K562 (cell line): ENCODE measurements at regions not wholly inside any gene's neighbourhood (a gene's known extent, or its start where the extent isn't known, plus 50 kb on each side); places are given as distances from the start of the nearest gene placed in this dataset.

Experiments
- ATAC-seq: fragments of 200-7000 bp; cut with Tn5 transposase; 3 replicates; pipeline ENCODE4 v1.9.1; 2020; ENCODE audit warnings: moderate library complexity
- BruUV-seq: library from RNA; stranded (reverse); fragments of 400-500 nt; replicated peaks from 2 replicates; lab custom pipeline; 2021; lab: Mats Ljungman, UMichigan
- CTCF ChIA-PET: fragments of 300-600 bp; formaldehyde crosslinking; extraction: SDS; loops from one replicate; lab custom pipeline; 2021; ENCODE audit warnings: low intra/inter-chr PET ratio; lab: Yijun Ruan, JAX
- POLR2A ChIA-PET: fragments of 300-600, 350-650 bp; sonication (Branson Sonifier 250); formaldehyde crosslinking; extraction: SDS; loops from one replicate; lab custom pipeline; 2021; ENCODE audit warnings: antibody characterized with exemption, inconsistent platforms; lab: Yijun Ruan, JAX
- DNase-seq, 4 experiments: peaks; one replicate each; pipeline versions ENCODE4 v3.0.0 to v3.0.0-alpha.2; 2011 to 2018; ENCODE audit warnings: low spot score in 3 of 4, mixed read lengths in 3 of 4; ENCODE audit errors: extremely low read depth in 1 of 4
- FAIRE-seq: peaks from 2 replicates; lab custom pipeline; 2011; peaks lifted over from hg19 to GRCh38; lab: Jason Lieb, UNC
- H2AFZ ChIP-seq: 2 replicates; pipeline ENCODE4 v1.6.0; 2011; ENCODE audit warnings: low read depth, low read length, control low read depth, inconsistent platforms
- H3K27ac ChIP-seq: fragments of 200-600 bp; 3 replicates; pipeline ENCODE4 v1.8.0; 2011; ENCODE audit warnings: low read depth, mild to moderate bottlenecking, control low read depth, inconsistent platforms, low read length, moderate library complexity, mixed read lengths; ENCODE audit errors: extremely low read depth
- H3K27me3 ChIP-seq, 2 experiments: fragments of 300-600 bp in 1 of 2; 2 replicates in 1 of 2; 3 replicates in 1 of 2; pipeline versions ENCODE4 v1.6.0 to v1.8.0; 2011; ENCODE audit warnings: inconsistent platforms in 2 of 2, low read length in 2 of 2, mild to moderate bottlenecking in 1 of 2, mixed read lengths in 1 of 2, moderate library complexity in 1 of 2; ENCODE audit not compliant: control insufficient read depth in 2 of 2, insufficient read depth in 2 of 2
- H3K36me3 ChIP-seq: fragments of 300-600 bp; 3 replicates; pipeline ENCODE4 v1.8.0; 2011; ENCODE audit warnings: mild to moderate bottlenecking, low read length, inconsistent platforms; ENCODE audit not compliant: control insufficient read depth, insufficient read depth
- H3K4me1 ChIP-seq, 2 experiments: fragments of 200-600 bp in 1 of 2; replicated peaks in 1 of 2; 2 replicates in 1 of 2; 3 replicates in 1 of 2; pipeline versions ENCODE4 v1.5.1 to v1.8.0; 2011; ENCODE audit warnings: inconsistent platforms in 2 of 2, low read length in 2 of 2, mild to moderate bottlenecking in 1 of 2, mixed read lengths in 1 of 2, moderate library complexity in 1 of 2; ENCODE audit not compliant: control insufficient read depth in 2 of 2, insufficient read depth in 2 of 2
- H3K4me2 ChIP-seq: 2 replicates; pipeline ENCODE4 v1.6.1; 2011; ENCODE audit warnings: low read length, control low read depth, inconsistent platforms, mixed read lengths; ENCODE audit not compliant: insufficient read depth
- H3K4me3 ChIP-seq: fragments of 200-600 bp; sonication (generic), shearing (Covaris generic); 2 replicates; pipeline ENCODE4 v1.5.1; 2016; ENCODE audit warnings: control low read depth, inconsistent platforms
- H3K79me2 ChIP-seq: fragments of 200-600 bp; 3 replicates; pipeline ENCODE4 v1.8.0; 2011; ENCODE audit warnings: low read length, inconsistent platforms; ENCODE audit not compliant: control insufficient read depth, insufficient read depth
- H3K9ac ChIP-seq, 2 experiments: 2 replicates each; pipeline versions ENCODE4 v1.6.0 to v1.6.1; 2011; ENCODE audit warnings: low read depth in 2 of 2, low read length in 2 of 2, control low read depth in 1 of 2, inconsistent platforms in 1 of 2, mild to moderate bottlenecking in 1 of 2, mixed read lengths in 1 of 2; ENCODE audit not compliant: insufficient read depth in 1 of 2
- H3K9me1 ChIP-seq: one replicate; pipeline ENCODE4 v1.6.0; 2011; ENCODE audit warnings: inconsistent platforms, mild to moderate bottlenecking, low read length, moderate library complexity; ENCODE audit not compliant: control insufficient read depth, insufficient read depth
- H3K9me3 ChIP-seq: replicated peaks from 2 replicates; pipeline ENCODE4 v1.5.1; 2011; ENCODE audit warnings: low read depth, low read length, inconsistent platforms; ENCODE audit not compliant: control insufficient read depth, insufficient read depth
- H4K20me1 ChIP-seq: replicated peaks from 2 replicates; pipeline ENCODE4 v1.6.1; 2011; ENCODE audit warnings: low read length, inconsistent platforms, mixed read lengths; ENCODE audit not compliant: control insufficient read depth, insufficient read depth
- E2F3 ChIP-seq: fragments of 250-450 bp; sonication (Bioruptor Pico); IDR thresholded peaks from 2 replicates; pipeline ENCODE4 v1.4.0; 2020; ENCODE audit warnings: mild to moderate bottlenecking
- EZH2 ChIP-seq: IDR thresholded peaks from 2 replicates; pipeline ENCODE4 v1.6.1; 2012; ENCODE audit warnings: low read depth, mild to moderate bottlenecking, inconsistent platforms, low read length, borderline replicate concordance
- KAT2B ChIP-seq: IDR thresholded peaks from one replicate; pipeline ENCODE4 v1.6.1; 2012; ENCODE audit warnings: low read depth, mild to moderate bottlenecking, control low read depth, inconsistent platforms, low read length, moderate library complexity
- KLF13 ChIP-seq: fragments of 450-650 bp; IDR thresholded peaks from 2 replicates; pipeline ENCODE4 v1.6.1; 2016; ENCODE audit warnings: missing genetic modification characterization, low read depth, mild to moderate bottlenecking, missing compliant biosample characterization, moderate library complexity, borderline replicate concordance
- MCM5 ChIP-seq: fragments of 450-650 bp; IDR thresholded peaks from 2 replicates; pipeline ENCODE4 v1.6.1; 2016; ENCODE audit warnings: low read depth
- PTBP1 ChIP-seq: fragments of 200-400 bp; formaldehyde crosslinking; IDR thresholded peaks from 2 replicates; pipeline ENCODE4 v1.6.1; 2017; ENCODE audit warnings: low read depth, low read length
- RCOR1 ChIP-seq, 2 experiments: IDR thresholded peaks; 2 replicates each; pipeline ENCODE4 v1.6.1; 2012; ENCODE audit warnings: low read depth in 2 of 2, low read length in 2 of 2, borderline replicate concordance in 1 of 2, improper control_type of control experiment in 1 of 2
- SREBF2 ChIP-seq: sonication (generic); formaldehyde crosslinking; IDR thresholded peaks from 2 replicates; pipeline ENCODE4 v1.4.0; 2020; ENCODE audit warnings: mild to moderate bottlenecking, missing genetic modification reagents
- ZBTB17 ChIP-seq: fragments of 450-650 bp; formaldehyde crosslinking; IDR thresholded peaks from 2 replicates; pipeline ENCODE4 v1.4.0; 2020; ENCODE audit warnings: mild to moderate bottlenecking
- ZZZ3 ChIP-seq: fragments of 450-650 bp; IDR thresholded peaks from 2 replicates; pipeline ENCODE4 v1.6.1; 2016; ENCODE audit warnings: antibody characterized with exemption, mild to moderate bottlenecking, moderate library complexity
- WGBS: fragments of 100-300 bp; shearing (Covaris generic); methylation state at CpG from one replicate; pipeline ENCODE4 v1.1.6; 2016; ENCODE audit warnings: low coverage, mixed read lengths; ENCODE audit not compliant: insufficient coverage; ENCODE audit errors: missing lambda C conversion rate; 5-methylcytosine and 5-hydroxymethylcytosine counted together
- in situ Hi-C: fragments of 300-500 bp; cut with MboI; formaldehyde crosslinking; loops from 4 replicates; pipeline ENCODE4 v1.15.0; 2018; ENCODE audit warnings: inconsistent platforms, mixed read lengths
- intact Hi-C: fragments of 100-400 bp; cut with micrococcal nuclease; formaldehyde crosslinking; loops from 2 replicates; pipeline ENCODE4 v1.14.2; 2022
- TF ChIP-seq, protein P1 (sequence below): sonication (generic); formaldehyde crosslinking; IDR thresholded peaks from 2 replicates; pipeline ENCODE4 v1.8.1; 2023; ENCODE audit warnings: mild to moderate bottlenecking, missing genetic modification reagents, moderate library complexity
- TF ChIP-seq, protein P2 (sequence below): fragments of 250-450 bp; sonication (Bioruptor Pico); IDR thresholded peaks from 2 replicates; pipeline ENCODE4 v1.4.0; 2020; ENCODE audit warnings: borderline replicate concordance
- TF ChIP-seq, protein P3 (sequence below): fragments of 450-650 bp; IDR thresholded peaks from 2 replicates; pipeline ENCODE4 v1.6.1; 2018; ENCODE audit warnings: mild to moderate bottlenecking, low read depth; ENCODE audit not compliant: partially characterized antibody
- TF ChIP-seq, protein P4 (sequence below): fragments of 200-800 bp; sonication (Bioruptor generic); IDR thresholded peaks from 2 replicates; pipeline ENCODE4 v1.6.1; 2017; ENCODE audit warnings: missing genetic modification characterization, missing compliant biosample characterization
- TF ChIP-seq, protein P5 (sequence below): fragments of 200-800 bp; sonication (Bioruptor generic); IDR thresholded peaks from 2 replicates; pipeline ENCODE4 v1.6.1; 2017; ENCODE audit warnings: missing genetic modification characterization, missing compliant biosample characterization

DNA sequence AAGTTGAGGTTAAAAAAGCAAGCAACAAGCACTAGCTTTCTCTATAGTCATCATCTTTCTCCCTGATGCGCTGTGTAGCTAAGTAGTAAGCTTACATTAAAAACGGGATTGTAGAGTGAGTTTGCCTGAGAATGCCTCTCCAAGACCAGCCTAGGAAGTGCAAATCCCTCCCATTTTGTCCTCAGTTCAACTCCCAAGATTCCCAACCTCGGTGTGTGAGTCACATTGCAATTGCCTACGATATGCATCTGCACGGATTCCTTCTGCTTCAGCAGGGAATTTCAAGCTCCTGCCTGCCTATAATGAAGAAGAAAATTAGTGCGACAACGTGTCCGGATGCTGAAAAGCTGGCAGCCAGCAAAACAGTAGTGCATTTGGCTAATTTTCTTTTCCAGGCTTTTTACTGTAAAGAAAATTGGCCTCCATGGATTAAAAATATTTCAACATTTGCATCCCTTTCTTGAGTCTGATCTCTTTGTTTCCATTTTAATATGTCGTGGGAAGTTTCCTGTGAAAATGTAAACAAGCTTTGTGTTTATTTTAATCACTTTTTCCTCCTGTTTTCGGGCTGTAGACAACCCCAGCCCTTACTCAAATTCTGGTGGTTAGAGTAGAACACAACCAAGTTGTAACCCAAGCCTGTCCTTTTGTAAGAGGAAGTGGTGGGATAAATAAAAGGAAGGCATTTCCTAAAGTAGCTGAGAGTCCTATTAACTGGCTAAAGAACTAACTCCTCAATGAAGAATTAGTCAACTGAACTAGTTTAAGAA, 58.4 kb upstream of the TET2 start:
- ChIA-PET POLR2A (no interaction called here), CTCF (no interaction called here)
- in situ Hi-C loops (no loop called here), intact Hi-C loops (no loop called here)
- no peak for ATAC-seq
- BruUV-seq, result no TSS peak
- H3K27me3 ChIP-seq, result no peaks in the 10 kb centered on the region
- no peaks in the 10 kb centered on the region for H3K4me1 ChIP-seq
- H3K9me1 ChIP-seq, result no peaks in the 10 kb centered on the region
- no peak overlapping the region for H3K27ac ChIP-seq
- no peaks in the 10 kb centered on the region for H3K79me2 ChIP-seq
- FAIRE-seq, result no peak
- H3K4me2 ChIP-seq, result no peak overlapping the region
- no peaks in the 10 kb centered on the region for H4K20me1 ChIP-seq
- H2AFZ ChIP-seq, result no peak overlapping the region
- WGBS, result 0% methylated on average over 10 of the region's 10 CpGs
- no peak overlapping the region for H3K9ac ChIP-seq
- DNase-seq, result no peak
- H3K4me3 ChIP-seq, result no peak overlapping the region
- no peaks in the 10 kb centered on the region for H3K9me3 ChIP-seq
- no peaks in the 10 kb centered on the region for H3K36me3 ChIP-seq
- TF ChIP-seq E2F3 (CRISPR knock-in tag), result no peak
- TF ChIP-seq MCM5, result no peak
- TF ChIP-seq, protein P1, sequence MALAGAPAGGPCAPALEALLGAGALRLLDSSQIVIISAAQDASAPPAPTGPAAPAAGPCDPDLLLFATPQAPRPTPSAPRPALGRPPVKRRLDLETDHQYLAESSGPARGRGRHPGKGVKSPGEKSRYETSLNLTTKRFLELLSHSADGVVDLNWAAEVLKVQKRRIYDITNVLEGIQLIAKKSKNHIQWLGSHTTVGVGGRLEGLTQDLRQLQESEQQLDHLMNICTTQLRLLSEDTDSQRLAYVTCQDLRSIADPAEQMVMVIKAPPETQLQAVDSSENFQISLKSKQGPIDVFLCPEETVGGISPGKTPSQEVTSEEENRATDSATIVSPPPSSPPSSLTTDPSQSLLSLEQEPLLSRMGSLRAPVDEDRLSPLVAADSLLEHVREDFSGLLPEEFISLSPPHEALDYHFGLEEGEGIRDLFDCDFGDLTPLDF, result no peak
- TF ChIP-seq KAT2B, result no peak
- TF ChIP-seq ZBTB17 (CRISPR knock-in tag), result no peak
- TF ChIP-seq, protein P2, sequence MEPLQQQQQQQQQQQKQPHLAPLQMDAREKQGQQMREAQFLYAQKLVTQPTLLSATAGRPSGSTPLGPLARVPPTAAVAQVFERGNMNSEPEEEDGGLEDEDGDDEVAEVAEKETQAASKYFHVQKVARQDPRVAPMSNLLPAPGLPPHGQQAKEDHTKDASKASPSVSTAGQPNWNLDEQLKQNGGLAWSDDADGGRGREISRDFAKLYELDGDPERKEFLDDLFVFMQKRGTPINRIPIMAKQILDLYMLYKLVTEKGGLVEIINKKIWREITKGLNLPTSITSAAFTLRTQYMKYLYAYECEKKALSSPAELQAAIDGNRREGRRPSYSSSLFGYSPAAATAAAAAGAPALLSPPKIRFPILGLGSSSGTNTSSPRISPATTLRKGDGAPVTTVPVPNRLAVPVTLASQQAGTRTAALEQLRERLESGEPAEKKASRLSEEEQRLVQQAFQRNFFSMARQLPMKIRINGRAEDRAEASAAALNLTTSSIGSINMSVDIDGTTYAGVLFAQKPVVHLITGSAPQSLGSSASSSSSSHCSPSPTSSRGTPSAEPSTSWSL (CRISPR knock-in tag), result no peak
- TF ChIP-seq, protein P3, sequence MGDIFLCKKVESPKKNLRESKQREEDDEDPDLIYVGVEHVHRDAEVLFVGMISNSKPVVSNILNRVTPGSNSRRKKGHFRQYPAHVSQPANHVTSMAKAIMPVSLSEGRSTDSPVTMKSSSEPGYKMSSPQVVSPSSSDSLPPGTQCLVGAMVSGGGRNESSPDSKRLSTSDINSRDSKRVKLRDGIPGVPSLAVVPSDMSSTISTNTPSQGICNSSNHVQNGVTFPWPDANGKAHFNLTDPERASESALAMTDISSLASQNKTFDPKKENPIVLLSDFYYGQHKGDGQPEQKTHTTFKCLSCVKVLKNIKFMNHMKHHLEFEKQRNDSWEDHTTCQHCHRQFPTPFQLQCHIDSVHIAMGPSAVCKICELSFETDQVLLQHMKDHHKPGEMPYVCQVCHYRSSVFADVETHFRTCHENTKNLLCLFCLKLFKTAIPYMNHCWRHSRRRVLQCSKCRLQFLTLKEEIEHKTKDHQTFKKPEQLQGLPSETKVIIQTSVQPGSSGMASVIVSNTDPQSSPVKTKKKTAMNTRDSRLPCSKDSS, result no peak
- no peak for TF ChIP-seq PTBP1
- no peak for TF ChIP-seq KLF13 (tag)
- TF ChIP-seq SREBF2 (CRISPR knock-in tag), result no peak
- no peak for TF ChIP-seq EZH2
- TF ChIP-seq, protein P4, sequence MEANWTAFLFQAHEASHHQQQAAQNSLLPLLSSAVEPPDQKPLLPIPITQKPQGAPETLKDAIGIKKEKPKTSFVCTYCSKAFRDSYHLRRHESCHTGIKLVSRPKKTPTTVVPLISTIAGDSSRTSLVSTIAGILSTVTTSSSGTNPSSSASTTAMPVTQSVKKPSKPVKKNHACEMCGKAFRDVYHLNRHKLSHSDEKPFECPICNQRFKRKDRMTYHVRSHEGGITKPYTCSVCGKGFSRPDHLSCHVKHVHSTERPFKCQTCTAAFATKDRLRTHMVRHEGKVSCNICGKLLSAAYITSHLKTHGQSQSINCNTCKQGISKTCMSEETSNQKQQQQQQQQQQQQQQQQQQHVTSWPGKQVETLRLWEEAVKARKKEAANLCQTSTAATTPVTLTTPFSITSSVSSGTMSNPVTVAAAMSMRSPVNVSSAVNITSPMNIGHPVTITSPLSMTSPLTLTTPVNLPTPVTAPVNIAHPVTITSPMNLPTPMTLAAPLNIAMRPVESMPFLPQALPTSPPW (CRISPR knock-in tag), result no peak
- no peak for TF ChIP-seq RCOR1 (IDR thresholded peaks at IDR 0.05; ENCODE audit: borderline replicate concordance in 1 of 2, low read depth in 2 of 2, low read length in 2 of 2)
- no peak for TF ChIP-seq ZZZ3
- TF ChIP-seq, protein P5, sequence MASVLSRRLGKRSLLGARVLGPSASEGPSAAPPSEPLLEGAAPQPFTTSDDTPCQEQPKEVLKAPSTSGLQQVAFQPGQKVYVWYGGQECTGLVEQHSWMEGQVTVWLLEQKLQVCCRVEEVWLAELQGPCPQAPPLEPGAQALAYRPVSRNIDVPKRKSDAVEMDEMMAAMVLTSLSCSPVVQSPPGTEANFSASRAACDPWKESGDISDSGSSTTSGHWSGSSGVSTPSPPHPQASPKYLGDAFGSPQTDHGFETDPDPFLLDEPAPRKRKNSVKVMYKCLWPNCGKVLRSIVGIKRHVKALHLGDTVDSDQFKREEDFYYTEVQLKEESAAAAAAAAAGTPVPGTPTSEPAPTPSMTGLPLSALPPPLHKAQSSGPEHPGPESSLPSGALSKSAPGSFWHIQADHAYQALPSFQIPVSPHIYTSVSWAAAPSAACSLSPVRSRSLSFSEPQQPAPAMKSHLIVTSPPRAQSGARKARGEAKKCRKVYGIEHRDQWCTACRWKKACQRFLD (CRISPR knock-in tag), result no peak
